HG03442 (cell line): ENCODE measurements at regions not wholly inside any gene's neighbourhood (a gene's known extent, or its start where the extent isn't known, plus 50 kb on each side); places are given as distances from the start of the nearest gene placed in this dataset.

Source experiments
- ATAC-seq: cut with Tn5 transposase; IDR thresholded peaks from one replicate; pipeline ENCODE4 v1.9.1; 2021; ENCODE audit warnings: mild to moderate bottlenecking, moderate library complexity; ENCODE audit not compliant: unreplicated experiment

GRCh38 chr5:29897916-29898315 is 1295.6 kb upstream of the CDH6 start:
- ATAC-seq: no peak

GRCh38 chr5:29896646-29897045 is 1296.8 kb upstream of the CDH6 start:
- no peak for ATAC-seq

GRCh38 chr5:29894668-29895067 is 1298.8 kb upstream of the CDH6 start:
- ATAC-seq: no peak

GRCh38 chr5:29889051-29889450 is 1304.4 kb upstream of the CDH6 start:
- no peak for ATAC-seq

- ATAC-seq: no peak
Observed at GRCh38 chr5:29885595-29885994, 1307.9 kb upstream of the CDH6 start.

GRCh38 chr5:29882036-29882435 is 1311.5 kb upstream of the CDH6 start:
- no peak for ATAC-seq

- ATAC-seq: no peak
Observed at GRCh38 chr5:29879401-29879800, 1314.1 kb upstream of the CDH6 start.

GRCh38 chr5:29878599-29878998 is 1314.9 kb upstream of the CDH6 start:
- no peak for ATAC-seq

- ATAC-seq: no peak
Observed at GRCh38 chr5:29867155-29867554, 1326.3 kb upstream of the CDH6 start.

- no peak for ATAC-seq
Observed at GRCh38 chr5:29853711-29854220, 1339.7 kb upstream of the CDH6 start.

- ATAC-seq: no peak
Observed at GRCh38 chr5:29852329-29852728, 1341.2 kb upstream of the CDH6 start.

- ATAC-seq: no peak
Observed at GRCh38 chr5:29845206-29845605, 1348.3 kb upstream of the CDH6 start.

- ATAC-seq: no peak
Observed at GRCh38 chr5:29833394-29833793, 1360.1 kb upstream of the CDH6 start.

- no peak for ATAC-seq
Observed at GRCh38 chr5:29822521-29822920, 1371.0 kb upstream of the CDH6 start.

GRCh38 chr5:29811914-29812679 is 1381.4 kb upstream of the CDH6 start:
- ATAC-seq: no peak

GRCh38 chr5:29805804-29806203 is 1387.7 kb upstream of the CDH6 start:
- no peak for ATAC-seq

GRCh38 chr5:29800752-29801151 is 1392.7 kb upstream of the CDH6 start:
- no peak for ATAC-seq

- no peak for ATAC-seq
Observed at GRCh38 chr5:29796013-29796412, 1397.5 kb upstream of the CDH6 start.

- no peak for ATAC-seq
Observed at GRCh38 chr5:29795096-29795652, 1398.3 kb upstream of the CDH6 start.

GRCh38 chr5:29794141-29794787 is 1399.2 kb upstream of the CDH6 start:
- no peak for ATAC-seq

GRCh38 chr5:29790281-29790680 is 1403.2 kb upstream of the CDH6 start:
- no peak for ATAC-seq

GRCh38 chr5:29780401-29780800 is 1413.1 kb upstream of the CDH6 start:
- no peak for ATAC-seq
